Neural cell (in vitro differentiated cells): ENCODE measurements at regions not wholly inside any gene's neighbourhood (a gene's known extent, or its start where the extent isn't known, plus 50 kb on each side); places are given as distances from the start of the nearest gene placed in this dataset.

Experiments used
- H2AFZ ChIP-seq: fragments of 200-600, 300-800 bp; sonication (generic), shearing (Covaris generic); 2 replicates; pipeline ENCODE4 v1.6.0; 2014; ENCODE audit warnings: low read depth, mild to moderate bottlenecking, antibody characterized with exemption, low read length, moderate library complexity
- H3F3A ChIP-seq: fragments of 200-600 bp; shearing (Covaris generic); 2 replicates; pipeline ENCODE4 v1.6.1; 2016; ENCODE audit warnings: mild to moderate bottlenecking, moderate library complexity, mixed read lengths, antibody characterized with exemption, low read length; ENCODE audit not compliant: insufficient read depth, poor library complexity, severe bottlenecking
- H3K27ac ChIP-seq: fragments of 200-600, 300-800 bp; sonication (generic), shearing (Covaris generic); 2 replicates; pipeline ENCODE4 v1.5.1; 2014; ENCODE audit warnings: mild to moderate bottlenecking, low read length, moderate library complexity
- H3K27me3 ChIP-seq: fragments of 300-800, 200-600 bp; sonication (generic), shearing (Covaris generic); 2 replicates; pipeline ENCODE4 v1.6.0; 2014; ENCODE audit warnings: mild to moderate bottlenecking, low read depth, low read length, moderate library complexity; ENCODE audit not compliant: insufficient read depth
- H3K36me3 ChIP-seq: fragments of 300-800, 200-600 bp; sonication (generic), shearing (Covaris generic); 2 replicates; pipeline ENCODE4 v1.5.1; 2014; ENCODE audit warnings: mild to moderate bottlenecking, antibody characterized with exemption, low read length, moderate library complexity; ENCODE audit not compliant: insufficient read depth
- H3K4me2 ChIP-seq: fragments of 300-800, 200-600 bp; sonication (generic), shearing (Covaris generic); 2 replicates; pipeline ENCODE4 v1.6.0; 2014; ENCODE audit warnings: mild to moderate bottlenecking, low read length
- H3K4me3 ChIP-seq: fragments of 300-800, 200-600 bp; sonication (generic), shearing (Covaris generic); 2 replicates; pipeline ENCODE4 v1.5.1; 2014; ENCODE audit warnings: mild to moderate bottlenecking, low read length, moderate library complexity
- H3K79me2 ChIP-seq: fragments of 200-600 bp; shearing (Covaris generic); replicated peaks from 2 replicates; pipeline ENCODE4 v1.6.0; 2014; ENCODE audit warnings: mild to moderate bottlenecking, low read length, moderate library complexity; ENCODE audit not compliant: insufficient read depth
- H3K9ac ChIP-seq: fragments of 300-800, 200-600 bp; sonication (generic), shearing (Covaris generic); 2 replicates; pipeline ENCODE4 v1.6.1; 2016; ENCODE audit warnings: mild to moderate bottlenecking, low read length, mixed read lengths
- H3K9me2 ChIP-seq: fragments of 200-600 bp; shearing (Covaris generic); 2 replicates; pipeline ENCODE4 v1.6.1; 2016; ENCODE audit warnings: mild to moderate bottlenecking, low read length, mixed read lengths; ENCODE audit not compliant: insufficient read depth
- H3K9me3 ChIP-seq: fragments of 200-600, 300-800 bp; sonication (generic), shearing (Covaris generic); 2 replicates; pipeline ENCODE4 v1.6.1; 2016; ENCODE audit warnings: mild to moderate bottlenecking, mixed run types, low read length, moderate library complexity, mixed read lengths
- H4K20me1 ChIP-seq: fragments of 200-600 bp; shearing (Covaris generic); 2 replicates; pipeline ENCODE4 v1.6.1; 2016; ENCODE audit warnings: mild to moderate bottlenecking, mixed run types; ENCODE audit not compliant: insufficient read depth
- CTCF ChIP-seq: fragments of 450-650 bp; IDR thresholded peaks from 2 replicates; pipeline ENCODE4 v1.5.1; 2014; ENCODE audit warnings: antibody characterized with exemption, mild to moderate bottlenecking, moderate library complexity; ENCODE audit not compliant: poor library complexity, severe bottlenecking
- EP300 ChIP-seq: fragments of 450-650 bp; conservative IDR thresholded peaks from 2 replicates; pipeline ENCODE4 v1.6.1; 2014; ENCODE audit warnings: antibody characterized with exemption, mild to moderate bottlenecking, moderate library complexity; ENCODE audit not compliant: poor library complexity, severe bottlenecking
- EZH2 ChIP-seq: fragments of 200-600, 300-800 bp; shearing (Covaris generic), sonication (generic); IDR thresholded peaks from 2 replicates; pipeline ENCODE4 v1.6.1; 2014; ENCODE audit warnings: antibody characterized with exemption, low read length, borderline replicate concordance, mild to moderate bottlenecking; ENCODE audit not compliant: insufficient read depth, poor library complexity, severe bottlenecking
- MXI1 ChIP-seq: fragments of 450-650 bp; conservative IDR thresholded peaks from 2 replicates; pipeline ENCODE4 v1.6.1; 2014; ENCODE audit warnings: antibody characterized with exemption, mild to moderate bottlenecking; ENCODE audit not compliant: poor library complexity, severe bottlenecking
- POLR2AphosphoS5 ChIP-seq: IDR thresholded peaks from 2 replicates; pipeline ENCODE4 v1.6.1; 2012
- RAD21 ChIP-seq: fragments of 450-650 bp; conservative IDR thresholded peaks from 2 replicates; pipeline ENCODE4 v1.6.1; 2014; ENCODE audit warnings: antibody characterized with exemption, mild to moderate bottlenecking, moderate library complexity
- REST ChIP-seq: IDR thresholded peaks from 2 replicates; pipeline ENCODE4 v1.6.1; 2012; ENCODE audit warnings: borderline replicate concordance
- SMC3 ChIP-seq: fragments of 450-650 bp; conservative IDR thresholded peaks from 2 replicates; pipeline ENCODE4 v1.6.1; 2014; ENCODE audit warnings: antibody characterized with exemption, mild to moderate bottlenecking, moderate library complexity; ENCODE audit not compliant: poor library complexity
- TAF1 ChIP-seq: IDR thresholded peaks from 2 replicates; pipeline ENCODE4 v1.6.1; 2012; ENCODE audit warnings: low read depth

DNA sequence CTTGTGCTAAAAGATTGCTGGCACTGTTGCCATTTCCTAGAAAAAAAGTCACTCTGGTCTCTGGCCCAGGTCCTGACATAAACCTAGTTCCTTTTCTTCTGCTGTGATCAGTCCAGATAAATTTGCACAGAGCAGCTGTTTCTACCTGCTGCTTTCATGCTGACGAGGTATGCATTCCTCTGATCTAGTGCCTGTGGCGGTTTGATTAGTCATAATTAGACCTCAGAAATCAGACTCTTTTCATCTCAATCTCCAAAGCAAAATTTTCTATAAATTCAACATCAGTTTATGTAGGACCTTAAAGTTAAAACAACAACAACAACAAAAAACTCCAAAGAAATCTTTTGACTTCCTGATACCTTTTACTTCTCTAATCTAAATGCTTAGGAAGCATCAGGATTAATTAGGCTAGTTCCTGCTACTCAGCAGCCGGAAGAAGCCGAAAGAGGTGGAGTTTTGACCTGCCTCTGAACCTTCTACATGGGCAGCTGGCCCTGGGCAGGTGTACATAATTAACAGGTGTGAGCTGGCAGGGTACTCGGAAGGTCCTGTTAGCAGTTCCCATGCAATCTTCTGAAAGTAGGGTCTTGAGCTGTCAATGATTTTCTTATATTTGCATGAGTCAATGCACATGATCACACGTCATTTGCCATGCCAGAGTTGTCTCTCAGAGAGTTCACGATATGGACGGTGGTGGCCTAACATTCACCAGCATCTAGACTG is 83.3 kb upstream of the CCDC112 start:
- H3K36me3 ChIP-seq: no peaks in the 10 kb centered on the region
- no peaks in the 10 kb centered on the region for H3K27me3 ChIP-seq
- H3K4me3 ChIP-seq: no peak overlapping the region
- H4K20me1 ChIP-seq: no peaks in the 10 kb centered on the region
- H3F3A ChIP-seq: no peaks in the 10 kb centered on the region
- no peaks in the 10 kb centered on the region for H3K9me2 ChIP-seq
- H3K79me2 ChIP-seq: no peaks in the 10 kb centered on the region
- TF ChIP-seq EP300 (no peak), RAD21 (no peak), REST (no peak), TAF1 (no peak), MXI1 (no peak), CTCF (no peak), EZH2 (no peak), SMC3 (no peak), POLR2AphosphoS5 (no peak)
- no peak overlapping the region for H3K27ac ChIP-seq
- H3K4me2 ChIP-seq: no peak overlapping the region
- H3K9me3 ChIP-seq: no peaks in the 10 kb centered on the region
- H2AFZ ChIP-seq: no peak overlapping the region
- H3K9ac ChIP-seq: no peak overlapping the region

DNA sequence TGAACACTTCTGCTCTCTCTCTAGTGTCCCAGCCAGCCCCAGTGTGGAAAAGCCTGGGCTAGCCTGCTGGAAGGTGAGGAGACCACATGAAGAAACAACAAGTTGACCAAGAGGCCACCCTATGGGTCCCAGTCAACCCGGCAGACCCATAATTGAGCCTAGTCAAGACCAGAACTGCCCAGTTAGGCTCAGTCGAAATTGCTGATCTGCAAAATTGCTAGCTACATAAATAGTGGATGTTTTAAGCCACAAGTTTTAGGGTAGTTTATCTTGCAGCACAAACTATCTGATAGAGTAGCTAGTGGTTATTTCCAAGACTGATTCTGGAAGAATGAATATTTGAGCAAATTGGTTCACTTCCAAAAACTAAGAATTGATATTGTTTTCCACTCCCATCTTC is 82.3 kb upstream of the CCDC112 start:
- no peaks in the 10 kb centered on the region for H3K27me3 ChIP-seq
- H2AFZ ChIP-seq: no peak overlapping the region
- no peak overlapping the region for H3K4me2 ChIP-seq
- no peak overlapping the region for H3K27ac ChIP-seq
- no peaks in the 10 kb centered on the region for H3F3A ChIP-seq
- H3K9me2 ChIP-seq: no peaks in the 10 kb centered on the region
- TF ChIP-seq TAF1: no peak
- TF ChIP-seq EP300: no peak
- no peak for TF ChIP-seq CTCF
- TF ChIP-seq EZH2: no peak
- TF ChIP-seq REST: no peak
- no peak for TF ChIP-seq SMC3
- no peak for TF ChIP-seq MXI1
- TF ChIP-seq RAD21: no peak
- TF ChIP-seq POLR2AphosphoS5: no peak
- no peaks in the 10 kb centered on the region for H3K9me3 ChIP-seq
- H3K79me2 ChIP-seq: no peaks in the 10 kb centered on the region
- no peaks in the 10 kb centered on the region for H4K20me1 ChIP-seq
- H3K36me3 ChIP-seq: no peaks in the 10 kb centered on the region
- H3K9ac ChIP-seq: no peak overlapping the region
- no peak overlapping the region for H3K4me3 ChIP-seq
